ENCODE measurements at regions not wholly inside any gene's neighbourhood (a gene's known extent, or its start where the extent isn't known, plus 50 kb on each side); places are given as distances from the start of the nearest gene placed in this dataset.

- TF ChIP-seq EP300 (IDR thresholded peaks at IDR 0.05): no peak
- TF ChIP-seq POLR2A (IDR thresholded peaks at IDR 0.05): no peak
- TF ChIP-seq, protein P1, sequence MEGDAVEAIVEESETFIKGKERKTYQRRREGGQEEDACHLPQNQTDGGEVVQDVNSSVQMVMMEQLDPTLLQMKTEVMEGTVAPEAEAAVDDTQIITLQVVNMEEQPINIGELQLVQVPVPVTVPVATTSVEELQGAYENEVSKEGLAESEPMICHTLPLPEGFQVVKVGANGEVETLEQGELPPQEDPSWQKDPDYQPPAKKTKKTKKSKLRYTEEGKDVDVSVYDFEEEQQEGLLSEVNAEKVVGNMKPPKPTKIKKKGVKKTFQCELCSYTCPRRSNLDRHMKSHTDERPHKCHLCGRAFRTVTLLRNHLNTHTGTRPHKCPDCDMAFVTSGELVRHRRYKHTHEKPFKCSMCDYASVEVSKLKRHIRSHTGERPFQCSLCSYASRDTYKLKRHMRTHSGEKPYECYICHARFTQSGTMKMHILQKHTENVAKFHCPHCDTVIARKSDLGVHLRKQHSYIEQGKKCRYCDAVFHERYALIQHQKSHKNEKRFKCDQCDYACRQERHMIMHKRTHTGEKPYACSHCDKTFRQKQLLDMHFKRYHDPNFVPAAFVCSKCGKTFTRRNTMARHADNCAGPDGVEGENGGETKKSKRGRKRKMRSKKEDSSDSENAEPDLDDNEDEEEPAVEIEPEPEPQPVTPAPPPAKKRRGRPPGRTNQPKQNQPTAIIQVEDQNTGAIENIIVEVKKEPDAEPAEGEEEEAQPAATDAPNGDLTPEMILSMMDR (IDR thresholded peaks at IDR 0.05): no peak
These were observed 1263.4 kb downstream of the DSC3 start for GRCh38 chr18:29779096-29779495.
